OCI-LY7 (cell line): ENCODE measurements at regions not wholly inside any gene's neighbourhood (a gene's known extent, or its start where the extent isn't known, plus 50 kb on each side); places are given as distances from the start of the nearest gene placed in this dataset.

Source experiments
- EZH2phosphoT487 ChIP-seq: fragments of 200-600 bp; sonication (generic); IDR thresholded peaks from 2 replicates; pipeline ENCODE4 v1.6.1; 2018; ENCODE audit warnings: low read depth, borderline replicate concordance, mild to moderate bottlenecking, mixed run types, antibody characterized with exemption, low read length, moderate library complexity, mixed read lengths
- TF ChIP-seq, protein P1 (sequence below): fragments of 200-600 bp; sonication (generic); conservative IDR thresholded peaks from 2 replicates; pipeline ENCODE4 v1.5.1; 2014; ENCODE audit warnings: mild to moderate bottlenecking, antibody characterized with exemption, low read length, moderate library complexity, mixed read lengths

- TF ChIP-seq, protein P1, sequence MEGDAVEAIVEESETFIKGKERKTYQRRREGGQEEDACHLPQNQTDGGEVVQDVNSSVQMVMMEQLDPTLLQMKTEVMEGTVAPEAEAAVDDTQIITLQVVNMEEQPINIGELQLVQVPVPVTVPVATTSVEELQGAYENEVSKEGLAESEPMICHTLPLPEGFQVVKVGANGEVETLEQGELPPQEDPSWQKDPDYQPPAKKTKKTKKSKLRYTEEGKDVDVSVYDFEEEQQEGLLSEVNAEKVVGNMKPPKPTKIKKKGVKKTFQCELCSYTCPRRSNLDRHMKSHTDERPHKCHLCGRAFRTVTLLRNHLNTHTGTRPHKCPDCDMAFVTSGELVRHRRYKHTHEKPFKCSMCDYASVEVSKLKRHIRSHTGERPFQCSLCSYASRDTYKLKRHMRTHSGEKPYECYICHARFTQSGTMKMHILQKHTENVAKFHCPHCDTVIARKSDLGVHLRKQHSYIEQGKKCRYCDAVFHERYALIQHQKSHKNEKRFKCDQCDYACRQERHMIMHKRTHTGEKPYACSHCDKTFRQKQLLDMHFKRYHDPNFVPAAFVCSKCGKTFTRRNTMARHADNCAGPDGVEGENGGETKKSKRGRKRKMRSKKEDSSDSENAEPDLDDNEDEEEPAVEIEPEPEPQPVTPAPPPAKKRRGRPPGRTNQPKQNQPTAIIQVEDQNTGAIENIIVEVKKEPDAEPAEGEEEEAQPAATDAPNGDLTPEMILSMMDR: no peak
- TF ChIP-seq EZH2phosphoT487: no peak
These were observed 203.6 kb downstream of the CDH7 start for GRCh38 chr18:65954372-65954771.
